ENCODE measurements at regions not wholly inside any gene's neighbourhood (a gene's known extent, or its start where the extent isn't known, plus 50 kb on each side); places are given as distances from the start of the nearest gene placed in this dataset.
"Not testable (repeated sequence)": the region's sequence is repeated elsewhere in the genome, so short reads cannot be mapped to it uniquely, and the experiment has no call there.

- DNase-seq (ENCODE audit: extremely low read depth, insufficient read length), result no peak
- no peak for TF ChIP-seq CTCF (IDR thresholded peaks at IDR 0.05; ENCODE audit: insufficient read depth, low read length, poor library complexity, severe bottlenecking)
- Histone ChIP-seq H3K27me3 (replicated peaks; ENCODE audit: control insufficient read depth, insufficient read depth, low read length) (no peaks in the 10 kb centered on the region), H3K36me3 (ENCODE audit: control insufficient read depth, insufficient read depth, low read length) (no peaks in the 10 kb centered on the region), H3K4me3 (replicated peaks; ENCODE audit: low read depth, low read length) (no peak overlapping the region)
Observed at GRCh38 chr7:109611656-109612055, 1042.0 kb downstream of the DNAJB9 start.

GRCh38 chr7:109616551-109617069 lies 1046.9 kb downstream of the DNAJB9 start:
- DNase-seq (ENCODE audit: extremely low read depth, insufficient read length), result no peak
- no peak overlapping the region for H3K4me3 ChIP-seq (replicated peaks; ENCODE audit: low read depth, low read length)
- no peak for TF ChIP-seq CTCF (IDR thresholded peaks at IDR 0.05; ENCODE audit: insufficient read depth, low read length, poor library complexity, severe bottlenecking)
- H3K36me3 ChIP-seq (ENCODE audit: control insufficient read depth, insufficient read depth, low read length), result no peaks in the 10 kb centered on the region
- H3K27me3 ChIP-seq (replicated peaks; ENCODE audit: control insufficient read depth, insufficient read depth, low read length), result no peaks in the 10 kb centered on the region

- Histone ChIP-seq H3K27me3 (replicated peaks; ENCODE audit: control insufficient read depth, insufficient read depth, low read length) (no peaks in the 10 kb centered on the region), H3K36me3 (ENCODE audit: control insufficient read depth, insufficient read depth, low read length) (no peaks in the 10 kb centered on the region), H3K4me3 (replicated peaks; ENCODE audit: low read depth, low read length) (no peak overlapping the region)
- no peak for DNase-seq (ENCODE audit: extremely low read depth, insufficient read length)
- TF ChIP-seq CTCF (IDR thresholded peaks at IDR 0.05; ENCODE audit: insufficient read depth, low read length, poor library complexity, severe bottlenecking), result no peak
Observed at GRCh38 chr7:109622320-109622719, 1052.6 kb downstream of the DNAJB9 start.

GRCh38 chr7:109632890-109633289 lies 1063.2 kb downstream of the DNAJB9 start:
- H3K27me3 ChIP-seq (replicated peaks; ENCODE audit: control insufficient read depth, insufficient read depth, low read length); H3K36me3 ChIP-seq (ENCODE audit: control insufficient read depth, insufficient read depth, low read length); DNase-seq (ENCODE audit: extremely low read depth, insufficient read length); H3K4me3 ChIP-seq (replicated peaks; ENCODE audit: low read depth, low read length): not testable (repeated sequence)

- Histone ChIP-seq H3K27me3 (replicated peaks; ENCODE audit: control insufficient read depth, insufficient read depth, low read length) (no peaks in the 10 kb centered on the region), H3K4me3 (replicated peaks; ENCODE audit: low read depth, low read length) (no peak overlapping the region), H3K36me3 (ENCODE audit: control insufficient read depth, insufficient read depth, low read length) (no peaks in the 10 kb centered on the region)
- DNase-seq (ENCODE audit: extremely low read depth, insufficient read length), result no peak
- no peak for TF ChIP-seq CTCF (IDR thresholded peaks at IDR 0.05; ENCODE audit: insufficient read depth, low read length, poor library complexity, severe bottlenecking)
Observed at GRCh38 chr7:109635374-109635773, 1065.7 kb downstream of the DNAJB9 start.

GRCh38 chr7:109637428-109637990 lies 1067.8 kb downstream of the DNAJB9 start:
- no peak overlapping the region for H3K4me3 ChIP-seq (replicated peaks; ENCODE audit: low read depth, low read length)
- DNase-seq (ENCODE audit: extremely low read depth, insufficient read length), result no peak
- H3K36me3 ChIP-seq (ENCODE audit: control insufficient read depth, insufficient read depth, low read length), result no peaks in the 10 kb centered on the region
- no peaks in the 10 kb centered on the region for H3K27me3 ChIP-seq (replicated peaks; ENCODE audit: control insufficient read depth, insufficient read depth, low read length)
- TF ChIP-seq CTCF (IDR thresholded peaks at IDR 0.05; ENCODE audit: insufficient read depth, low read length, poor library complexity, severe bottlenecking), result no peak
